NCI-H1694 (cell line): ENCODE measurements at regions not wholly inside any gene's neighbourhood (a gene's known extent, or its start where the extent isn't known, plus 50 kb on each side); places are given as distances from the start of the nearest gene placed in this dataset.
"Not testable (repeated sequence)": the region's sequence is repeated elsewhere in the genome, so short reads cannot be mapped to it uniquely, and the experiment has no call there.

ENCODE experiments used
- DNase-seq: peaks from one replicate; lab custom pipeline; 2025; lab: John Stamatoyannopoulos, UW

DNA sequence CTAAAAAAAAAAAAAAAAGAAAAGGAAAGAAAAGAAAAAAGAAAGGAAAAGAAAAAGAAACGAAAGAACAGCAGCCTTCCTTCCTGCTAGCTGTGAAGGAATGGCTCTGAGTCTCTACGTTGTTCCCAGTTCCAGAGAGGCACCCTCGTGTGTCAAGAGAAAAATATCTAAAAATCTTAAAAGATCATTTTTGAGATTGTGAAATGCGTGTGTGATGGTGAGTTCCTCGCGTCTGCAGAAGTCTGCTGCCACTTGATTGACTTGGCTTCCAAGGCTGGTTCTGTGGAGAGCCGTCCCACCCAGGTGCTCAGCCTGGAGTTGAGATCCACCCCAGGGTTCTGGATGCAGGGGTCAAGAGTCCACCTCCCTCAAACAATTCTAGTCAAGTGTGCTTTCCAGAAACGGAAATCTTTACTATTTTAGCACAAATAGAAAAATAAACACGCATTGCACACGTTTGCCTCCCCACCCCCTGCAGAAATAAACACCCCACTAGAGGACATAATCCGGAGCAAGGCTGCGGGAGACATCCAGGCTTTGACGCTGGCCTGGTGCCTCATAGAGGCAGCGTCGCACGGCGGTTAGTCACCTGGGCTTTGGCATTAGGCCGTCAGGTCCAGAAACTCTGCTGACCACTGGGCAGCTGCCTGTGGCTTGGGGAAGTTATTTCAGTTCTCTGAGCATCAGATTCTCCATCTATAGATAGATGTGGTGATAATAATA is 265.4 kb downstream of the FAM43A start:
- DNase-seq: no peak

DNA sequence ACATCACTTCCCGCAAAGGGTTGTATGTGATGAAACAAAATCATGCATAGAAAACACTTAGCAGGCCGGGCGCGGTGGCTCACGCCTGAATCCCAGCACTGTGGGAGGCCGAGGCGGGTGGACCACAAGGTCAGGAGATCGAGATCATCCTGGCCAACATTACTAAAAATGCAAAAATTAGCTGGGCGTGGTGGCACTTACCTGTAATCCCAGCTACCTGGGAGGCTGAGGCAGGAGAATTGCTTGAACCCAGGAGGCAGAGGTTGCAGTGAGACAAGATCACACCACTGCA is 265.9 kb downstream of the FAM43A start:
- DNase-seq: not testable (repeated sequence)

DNA sequence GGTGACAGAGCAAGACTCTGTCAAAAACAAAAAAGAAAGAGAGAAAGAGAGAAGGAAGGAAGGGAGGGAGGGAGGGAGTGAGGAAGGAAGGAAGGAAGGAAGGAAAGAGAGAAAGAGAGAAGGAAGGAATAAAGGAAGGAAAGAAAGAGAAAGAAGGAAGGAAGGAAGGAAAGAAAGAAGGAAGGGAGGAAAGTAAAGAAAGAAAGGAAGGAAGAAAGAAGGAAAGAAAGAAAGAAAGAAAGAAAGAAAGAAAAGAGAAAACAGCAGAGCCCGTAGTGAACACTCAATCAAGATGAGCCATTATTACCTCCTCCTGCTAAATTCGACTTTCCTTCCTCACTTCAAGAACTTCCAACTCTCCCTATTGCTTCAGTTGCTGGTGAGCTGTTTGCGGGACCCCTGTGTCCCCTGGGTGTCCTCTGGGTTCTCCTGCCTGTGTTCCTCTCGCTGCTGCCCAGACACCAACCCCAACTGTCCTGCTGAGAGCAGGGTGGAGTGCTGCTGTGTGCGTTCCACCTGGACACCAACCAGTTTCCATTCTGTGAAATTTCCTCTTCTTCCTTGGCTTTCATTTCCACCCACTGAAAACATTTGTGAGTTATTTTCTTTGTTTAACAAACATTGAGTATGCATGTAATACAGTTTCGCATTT is 266.4 kb downstream of the FAM43A start:
- no peak for DNase-seq

DNA sequence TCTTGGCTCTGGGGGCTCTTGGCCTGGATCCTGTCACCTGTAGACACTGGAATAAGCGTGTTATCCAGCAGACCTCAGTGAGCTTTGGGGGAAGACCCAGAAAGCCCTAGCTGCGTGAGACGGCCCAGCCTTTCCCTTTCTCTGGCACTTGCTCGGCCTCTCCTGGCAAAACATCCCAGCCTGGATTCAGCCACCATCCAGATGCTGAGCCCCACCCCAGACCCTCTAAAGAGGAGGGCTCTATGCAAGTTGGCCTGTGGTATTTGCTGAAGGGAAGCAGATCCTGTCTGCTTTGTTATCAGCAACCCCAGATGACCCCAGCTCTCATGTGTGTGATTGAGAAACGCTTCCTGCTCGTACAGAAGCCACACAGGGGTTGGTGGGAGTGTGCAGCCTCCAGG is 267.2 kb downstream of the FAM43A start:
- DNase-seq: no peak

DNA sequence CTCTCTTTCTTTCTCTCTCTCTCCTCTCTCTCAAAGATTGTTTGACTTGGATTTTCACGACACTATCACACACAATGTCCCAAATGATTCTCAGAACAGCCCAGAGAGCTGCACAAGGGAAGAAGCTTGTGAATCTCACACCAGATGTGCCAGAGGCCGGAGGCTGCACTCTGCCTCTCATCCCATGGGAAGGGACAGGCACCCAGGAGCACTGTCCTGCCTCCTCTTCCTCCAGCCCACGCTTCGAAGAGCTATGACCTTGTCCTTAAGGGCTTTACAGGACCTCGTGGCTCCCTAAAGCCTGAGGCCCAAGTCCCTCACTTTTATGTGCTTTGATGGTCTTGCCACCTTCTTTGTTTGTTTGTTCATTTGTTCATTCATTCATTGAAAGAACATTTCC is 267.6 kb downstream of the FAM43A start:
- DNase-seq: no peak

DNA sequence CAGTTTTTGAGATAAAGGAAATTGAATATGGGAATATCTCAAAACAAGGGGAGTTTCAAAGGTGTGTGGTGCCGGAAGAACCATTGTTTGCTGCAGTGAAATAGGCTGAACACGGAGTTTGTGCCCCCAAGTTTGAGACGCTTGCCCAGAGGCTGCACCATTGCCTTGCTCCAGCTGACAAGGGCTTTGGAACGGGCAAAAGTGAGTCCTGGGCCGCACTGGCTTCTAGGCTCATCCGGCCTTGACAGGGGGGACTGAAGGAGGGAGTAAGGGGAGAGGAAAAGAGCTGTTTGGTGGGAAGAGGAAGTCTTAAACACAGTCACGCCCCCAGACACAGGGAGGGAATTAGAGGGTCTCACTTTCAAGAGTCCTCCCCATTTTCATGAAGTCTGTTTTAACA is 269.9 kb downstream of the FAM43A start:
- DNase-seq: no peak

DNA sequence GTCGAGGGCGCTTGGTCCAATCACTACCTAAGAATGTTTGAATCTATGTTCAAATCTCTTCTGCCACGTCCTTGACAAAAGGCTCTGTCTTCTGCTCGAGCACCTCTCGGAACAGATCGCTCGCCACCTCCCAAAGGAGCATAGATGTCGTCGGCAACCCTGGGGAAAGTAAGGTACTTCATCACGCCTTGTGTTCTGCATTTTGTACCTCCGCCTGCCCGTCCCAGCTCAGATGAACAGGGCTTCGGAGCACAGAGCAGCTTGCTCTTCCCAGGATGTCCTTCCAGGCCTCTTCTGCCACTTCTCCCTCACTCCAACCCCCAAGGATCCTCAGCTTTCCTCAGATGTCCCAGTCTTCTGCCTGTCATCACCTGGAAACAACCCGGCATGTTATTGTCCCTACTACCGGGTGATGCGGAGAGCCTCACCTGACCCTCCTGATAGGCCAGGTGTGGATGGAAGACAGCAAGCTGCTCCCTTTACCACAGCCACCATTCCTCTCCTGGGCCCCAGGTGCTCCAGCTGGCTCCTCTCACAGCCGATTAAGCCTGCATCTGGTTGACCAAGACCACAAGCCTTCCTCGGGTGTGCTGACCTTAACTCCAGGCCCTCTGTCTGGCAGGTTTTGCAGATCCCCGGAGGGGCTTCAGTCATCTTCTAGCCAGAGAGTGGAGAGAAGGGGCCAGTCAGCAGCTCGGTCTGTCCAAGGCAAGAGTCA is 270.5 kb downstream of the FAM43A start:
- no peak for DNase-seq

DNA sequence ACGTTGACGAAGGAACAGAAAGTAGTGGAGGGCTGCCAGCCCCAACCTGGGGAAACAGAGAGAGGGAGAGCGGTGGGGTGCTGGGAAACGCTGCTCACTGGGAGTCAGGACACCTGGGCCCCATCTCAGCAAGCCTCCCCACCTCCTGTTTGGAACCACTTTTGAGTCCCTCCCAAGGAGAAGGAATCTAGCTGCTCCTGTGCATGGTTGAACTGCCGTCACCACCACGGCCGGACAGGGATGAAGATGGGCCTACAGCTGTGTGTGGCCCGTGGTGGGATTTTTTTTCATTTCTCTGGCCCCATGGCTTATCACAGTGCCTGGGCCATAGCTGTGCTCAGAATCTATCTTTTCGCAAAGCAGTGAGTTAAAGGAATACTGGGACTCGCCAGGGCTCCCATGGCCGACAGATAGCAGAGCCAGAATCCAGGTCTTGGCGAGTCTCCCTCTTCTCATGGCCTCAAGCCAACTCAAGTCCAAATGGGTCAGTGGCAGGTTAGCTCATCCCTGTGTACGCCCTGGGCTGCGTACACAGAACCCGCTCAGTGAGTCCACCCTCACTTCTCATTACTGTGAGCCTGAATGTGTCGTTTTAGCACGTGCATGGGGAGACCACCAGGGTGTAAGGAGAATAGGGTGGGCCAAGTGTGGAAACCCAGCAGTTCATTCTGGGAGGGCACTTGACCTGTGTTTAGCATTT is 271.2 kb downstream of the FAM43A start:
- no peak for DNase-seq

DNA sequence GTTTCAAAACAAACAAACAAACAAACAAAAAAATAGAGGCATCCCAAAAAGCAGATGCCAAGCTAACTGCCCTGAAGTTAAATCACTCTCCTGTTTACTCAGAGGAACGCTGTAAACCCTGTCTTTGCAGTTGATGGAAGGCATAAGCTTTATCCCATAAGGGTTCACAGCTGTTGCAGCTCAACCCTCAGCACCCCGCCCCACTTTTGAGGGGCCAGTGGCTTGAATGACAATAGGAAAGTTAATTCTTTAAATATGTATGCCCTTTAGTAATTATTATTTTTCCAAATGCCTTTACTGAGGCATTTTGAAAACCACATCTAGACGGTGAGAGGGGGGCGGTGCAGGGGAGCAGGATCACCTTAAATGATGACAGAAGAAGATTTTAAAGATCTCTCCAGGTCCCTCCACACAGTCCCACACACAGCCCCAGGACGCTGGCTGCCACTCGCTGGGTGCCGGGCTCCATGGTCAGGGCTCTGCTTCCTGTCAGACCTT is 272.1 kb downstream of the FAM43A start:
- no peak for DNase-seq

DNA sequence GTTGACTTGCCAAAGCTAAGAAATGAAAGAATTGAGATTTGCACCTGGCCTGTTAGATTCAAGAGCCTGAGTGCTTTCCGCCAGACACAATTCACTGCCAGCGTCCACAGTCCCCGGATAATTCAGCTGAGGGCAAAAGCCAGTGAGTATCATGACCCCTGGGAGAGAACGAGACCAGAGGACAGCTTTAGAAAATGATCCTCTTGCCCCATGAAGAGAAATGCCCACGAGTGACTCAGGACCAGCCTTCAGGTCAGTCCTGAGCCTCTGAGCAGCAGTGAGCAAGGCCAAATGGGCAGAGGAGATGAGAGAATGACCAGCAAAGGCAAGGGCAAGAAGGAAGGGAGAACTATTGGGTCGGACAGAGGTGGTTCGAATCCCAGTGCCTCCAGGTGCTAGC is 273.5 kb downstream of the FAM43A start:
- DNase-seq: no peak

DNA sequence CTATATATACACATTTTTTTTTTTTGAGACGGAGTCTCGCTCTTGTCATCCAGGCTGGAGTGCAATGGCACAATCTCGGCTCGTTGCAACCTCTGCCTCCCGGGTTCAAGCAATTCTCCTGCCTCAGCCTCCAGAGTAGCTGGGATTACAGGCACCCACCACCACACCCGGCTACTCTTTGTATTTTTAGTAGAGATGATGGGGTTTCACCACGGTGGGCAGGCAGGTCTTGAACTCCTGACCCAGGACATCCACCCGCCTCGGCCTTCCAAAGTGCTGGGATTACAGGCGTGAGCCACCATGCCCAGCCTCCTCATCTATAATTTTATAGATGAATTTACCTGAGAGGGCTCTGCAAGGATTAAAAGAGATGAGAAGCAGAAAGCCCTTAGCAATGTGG is 274.0 kb downstream of the FAM43A start:
- not testable (repeated sequence) for DNase-seq

DNA sequence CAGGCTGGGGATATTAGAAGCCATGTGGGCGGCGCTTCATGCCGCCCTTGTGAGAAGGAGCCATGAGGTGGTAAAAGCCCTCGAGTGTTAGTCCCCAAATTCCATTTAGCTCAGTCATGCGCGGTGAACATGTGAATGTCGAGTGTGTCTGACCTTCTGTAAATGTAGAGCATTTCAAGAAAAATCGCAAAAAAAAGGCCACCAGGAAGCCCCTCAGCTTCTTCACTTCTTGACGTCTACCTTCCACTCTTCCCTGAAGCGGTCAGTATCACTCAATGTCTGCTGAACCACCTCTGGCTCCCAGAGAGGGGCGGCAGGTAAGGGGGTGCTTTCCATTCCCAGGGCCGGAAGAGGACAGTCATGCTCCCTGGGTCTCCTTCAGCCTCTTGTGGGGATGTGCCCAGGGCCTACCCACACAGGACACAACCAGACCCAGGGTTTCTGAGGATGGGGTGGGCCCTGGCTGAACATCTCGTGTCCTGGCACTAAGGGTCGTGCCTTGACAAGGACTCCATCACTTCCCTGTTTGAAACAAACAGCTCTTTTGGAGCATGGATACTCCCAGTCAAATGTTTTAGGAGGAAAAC is 274.9 kb downstream of the FAM43A start:
- DNase-seq: no peak

DNA sequence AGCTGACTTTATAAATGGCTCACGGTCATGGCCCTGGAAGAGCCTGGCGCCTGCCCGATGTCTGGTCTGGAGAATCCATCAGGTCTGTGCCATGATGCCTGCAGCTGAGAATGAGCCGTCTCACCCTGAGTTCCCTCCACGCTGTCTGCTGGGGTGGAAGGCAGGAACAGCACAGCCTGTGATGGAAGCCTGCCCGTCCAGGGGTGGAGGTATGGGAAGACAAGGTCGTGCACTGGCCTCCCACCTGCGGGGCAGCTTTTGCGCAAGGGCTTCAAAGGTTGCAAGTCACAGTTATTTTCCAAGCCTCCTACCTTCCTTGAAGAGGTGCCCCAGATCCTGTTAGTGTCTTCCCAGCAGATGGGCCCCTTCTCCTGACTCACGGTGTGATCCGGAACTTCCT is 275.5 kb downstream of the FAM43A start:
- no peak for DNase-seq

DNA sequence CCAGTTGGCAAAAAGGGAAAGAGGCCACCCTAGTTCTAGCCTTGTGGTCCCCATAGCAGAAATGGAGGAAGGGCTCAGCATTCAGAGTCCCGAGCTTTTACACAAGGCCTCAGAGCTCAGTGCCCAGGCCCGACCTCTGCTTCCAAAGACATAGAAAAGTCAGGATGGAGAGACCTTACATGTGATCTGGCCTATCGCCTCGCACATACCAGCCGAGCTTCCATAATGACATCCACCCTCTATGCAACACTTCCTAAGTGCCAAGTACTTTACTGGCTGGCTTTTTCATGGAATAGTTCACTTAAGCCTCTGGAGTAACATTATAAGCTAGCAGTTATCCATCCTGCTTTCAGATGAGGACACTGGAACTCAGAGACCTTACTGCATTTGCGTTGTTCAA is 275.9 kb downstream of the FAM43A start:
- no peak for DNase-seq

DNA sequence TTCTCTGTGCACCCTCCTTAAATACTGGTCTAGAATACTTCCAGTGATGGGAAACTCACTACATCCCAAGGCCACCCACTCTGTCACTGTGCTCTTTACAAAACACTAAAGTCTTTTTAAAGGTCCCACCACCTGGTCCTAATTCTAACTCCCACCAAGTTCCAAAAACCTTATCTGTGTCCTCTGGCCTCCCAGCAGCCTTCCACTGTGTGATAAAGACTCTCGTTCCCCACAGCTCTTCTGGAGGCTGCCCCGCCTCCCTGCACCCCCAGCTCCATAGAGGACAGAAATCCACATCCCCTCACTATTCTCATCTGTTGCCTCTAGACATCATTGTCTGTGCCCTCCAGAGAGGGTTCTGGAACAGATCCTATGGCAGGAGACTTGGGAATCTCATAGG is 276.4 kb downstream of the FAM43A start:
- DNase-seq: no peak

DNA sequence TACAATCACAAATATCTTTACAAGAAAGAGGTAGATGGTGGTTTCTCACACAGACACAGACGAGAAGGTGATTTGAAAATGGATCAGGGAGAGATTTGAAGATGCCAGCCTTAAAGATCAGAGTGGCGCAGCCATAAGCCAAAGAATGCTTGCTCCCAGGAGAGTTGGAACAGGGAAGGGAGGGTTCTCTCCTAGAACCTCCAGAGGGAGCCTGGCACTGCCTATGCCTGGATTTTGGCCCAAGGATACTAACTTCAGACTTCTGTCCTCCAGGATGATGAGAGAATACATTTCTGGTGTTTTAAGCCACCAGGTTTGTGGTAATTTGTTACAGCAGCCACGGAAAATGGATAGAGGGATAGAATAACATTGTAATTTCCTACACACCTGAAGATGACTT is 279.1 kb downstream of the FAM43A start:
- DNase-seq: no peak

DNA sequence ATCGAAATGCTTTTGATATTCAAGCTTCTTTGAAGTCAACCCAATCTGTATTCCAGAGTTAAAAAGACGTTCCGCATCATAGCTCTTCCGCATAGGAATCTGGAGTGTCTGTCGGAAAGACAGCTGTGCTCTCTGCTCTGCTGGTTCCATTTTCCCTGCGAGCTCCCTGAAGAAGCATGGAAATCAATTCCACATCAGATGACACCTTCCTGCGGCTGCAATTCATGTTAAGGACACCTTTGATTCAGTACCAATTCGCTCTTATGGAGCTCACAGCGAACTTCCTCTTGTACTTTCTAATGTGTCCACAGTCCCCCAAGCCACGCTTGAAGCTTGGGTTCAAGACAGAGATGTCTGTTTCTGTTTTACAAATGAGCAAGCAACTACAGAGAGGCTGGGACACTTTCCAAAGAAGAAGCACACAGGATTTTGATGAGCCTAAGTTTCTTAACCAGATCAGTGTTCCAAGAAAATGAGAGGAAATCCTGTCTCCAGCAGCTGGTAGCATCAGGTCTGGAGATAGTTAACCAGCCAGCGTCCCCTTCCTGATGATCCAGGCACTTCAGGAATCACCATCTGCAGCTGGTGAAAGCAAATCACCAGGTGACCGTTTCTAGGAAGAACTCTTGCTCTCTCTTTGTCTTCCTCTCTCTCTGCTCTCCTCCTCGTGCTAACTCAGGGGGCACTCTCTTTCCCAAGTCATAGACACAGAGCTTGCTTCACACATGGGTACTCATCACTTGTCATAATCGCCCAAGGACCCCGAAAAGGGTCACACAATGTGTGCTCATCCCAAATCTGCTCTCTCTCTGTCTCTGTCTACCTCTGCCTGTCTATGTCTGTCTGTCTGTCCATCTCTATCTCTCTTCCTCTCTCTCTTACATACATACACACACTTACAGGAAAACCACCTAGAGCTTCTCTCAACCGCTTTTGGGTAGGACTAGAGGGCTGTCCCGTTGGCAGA is 281.8 kb downstream of the FAM43A start:
- no peak for DNase-seq

DNA sequence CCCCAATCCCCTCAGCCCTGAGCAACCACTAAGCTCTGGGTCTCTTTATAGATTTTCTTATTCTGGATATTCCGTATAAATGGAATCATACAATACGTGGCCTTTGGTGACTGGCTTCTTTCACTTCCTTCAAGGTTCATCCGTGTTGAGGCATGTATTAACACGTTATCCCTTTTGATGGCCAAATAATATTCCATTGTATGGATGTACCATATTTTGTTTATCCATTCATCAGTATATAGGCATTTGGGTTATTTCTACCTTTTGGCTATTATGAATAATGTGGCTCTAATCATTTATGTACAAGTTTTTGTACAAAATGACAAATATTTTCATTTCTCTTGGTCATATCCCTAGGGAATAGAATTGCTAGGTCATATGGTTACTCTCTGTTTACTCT is 284.4 kb downstream of the FAM43A start:
- DNase-seq: no peak

DNA sequence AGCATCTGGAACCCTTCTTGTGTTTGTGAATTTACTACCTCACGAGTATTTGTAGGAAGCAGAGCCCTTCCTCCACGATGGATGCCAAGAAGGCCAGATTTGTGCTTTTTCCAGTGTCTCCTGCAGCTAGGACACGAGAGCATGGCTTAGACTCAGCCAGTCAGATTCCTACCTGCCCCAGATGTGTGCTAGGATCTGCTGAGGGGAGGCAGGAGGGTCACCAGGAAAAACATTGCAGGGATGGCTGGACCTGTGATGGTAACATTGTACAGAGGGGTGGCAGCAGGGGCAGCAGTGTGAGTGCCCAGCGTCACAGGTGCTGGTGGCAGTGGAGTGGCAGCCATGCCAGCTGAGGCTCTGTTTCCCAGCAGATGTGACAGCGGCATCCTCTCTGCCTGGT is 285.3 kb downstream of the FAM43A start:
- no peak for DNase-seq

DNA sequence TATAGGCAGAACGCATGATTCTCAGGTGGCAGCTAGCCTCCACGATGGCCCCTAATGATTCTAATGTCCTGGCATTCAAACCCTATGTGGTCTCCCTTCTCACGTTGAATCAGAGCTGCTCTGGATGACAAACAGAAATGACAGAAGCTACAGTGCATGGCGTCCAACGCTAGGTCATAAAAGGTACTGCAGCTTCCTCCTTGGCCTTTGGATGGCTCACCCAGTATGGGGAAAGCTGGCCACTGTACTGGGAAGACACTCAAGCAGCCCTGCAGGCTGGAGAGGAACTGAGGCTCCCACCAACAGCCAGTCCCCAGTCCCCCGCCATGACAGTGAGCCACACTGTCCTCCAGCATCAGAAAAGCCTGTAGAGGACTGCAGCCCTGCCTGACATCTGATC is 286.3 kb downstream of the FAM43A start:
- no peak for DNase-seq

DNA sequence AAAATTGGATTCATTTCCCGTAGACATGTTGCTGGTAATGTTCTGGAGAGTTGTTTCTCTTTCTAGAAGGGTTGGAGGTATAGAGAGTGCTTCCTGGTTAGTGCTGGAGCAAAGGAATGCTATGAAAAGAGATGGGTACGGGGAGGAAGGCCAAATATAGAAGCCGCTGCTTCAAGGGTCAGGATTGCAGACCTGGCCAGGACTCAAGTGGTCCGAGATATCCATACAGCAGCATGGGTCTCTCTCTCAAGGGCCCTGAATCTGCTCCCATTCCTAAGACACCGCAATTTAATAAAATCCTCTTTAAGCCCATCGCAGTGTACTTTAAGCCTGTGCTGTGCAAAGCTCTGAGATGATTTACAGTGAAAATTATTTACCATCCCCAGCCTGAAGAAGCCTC is 287.0 kb downstream of the FAM43A start:
- DNase-seq: no peak
